GM21529 (cell line): ENCODE measurements at regions not wholly inside any gene's neighbourhood (a gene's known extent, or its start where the extent isn't known, plus 50 kb on each side); places are given as distances from the start of the nearest gene placed in this dataset.

Experiments used
- ATAC-seq: cut with Tn5 transposase; IDR thresholded peaks from one replicate; pipeline ENCODE4 v1.9.1; 2021; ENCODE audit not compliant: unreplicated experiment

DNA sequence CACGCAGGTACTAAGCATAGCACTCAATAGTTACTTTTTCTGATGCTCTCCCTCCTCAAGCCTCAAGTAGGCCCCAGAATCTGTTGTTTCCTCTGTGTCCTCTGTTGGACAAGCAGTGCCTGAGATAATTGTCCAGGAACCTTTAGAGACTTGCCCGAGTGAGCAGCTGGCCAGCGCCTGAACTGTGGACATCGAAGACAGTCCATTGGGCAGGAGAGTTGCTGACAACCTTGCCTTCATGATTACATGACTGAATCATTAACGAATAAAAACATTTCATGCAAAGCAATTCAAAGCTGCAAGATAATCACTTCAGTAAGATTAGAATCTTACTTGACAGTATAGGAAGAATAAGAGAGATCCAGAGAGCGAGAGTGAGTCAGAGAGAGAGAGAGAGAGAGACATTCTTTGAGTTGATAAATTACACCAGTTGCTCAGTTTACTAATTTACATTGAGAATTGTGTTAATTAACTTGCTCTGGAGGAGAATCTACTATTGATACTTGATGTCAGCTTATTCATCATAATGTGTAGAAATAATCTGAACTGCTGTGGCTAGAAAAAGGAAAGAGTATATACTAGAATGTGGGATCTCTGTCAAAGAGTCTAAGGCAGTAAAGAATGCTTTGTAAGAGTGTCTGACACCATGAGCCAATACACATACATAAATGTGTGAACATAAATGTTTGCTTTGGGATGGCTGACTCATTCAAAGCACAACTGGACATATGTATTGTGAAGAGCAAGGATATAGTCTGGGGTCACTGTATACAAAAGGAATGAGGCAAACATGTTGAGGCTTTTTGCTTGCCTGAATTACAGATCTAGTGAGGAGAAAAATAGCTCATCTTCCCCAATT, 216.0 kb downstream of the ZNF326 start:
- ATAC-seq = no peak

DNA sequence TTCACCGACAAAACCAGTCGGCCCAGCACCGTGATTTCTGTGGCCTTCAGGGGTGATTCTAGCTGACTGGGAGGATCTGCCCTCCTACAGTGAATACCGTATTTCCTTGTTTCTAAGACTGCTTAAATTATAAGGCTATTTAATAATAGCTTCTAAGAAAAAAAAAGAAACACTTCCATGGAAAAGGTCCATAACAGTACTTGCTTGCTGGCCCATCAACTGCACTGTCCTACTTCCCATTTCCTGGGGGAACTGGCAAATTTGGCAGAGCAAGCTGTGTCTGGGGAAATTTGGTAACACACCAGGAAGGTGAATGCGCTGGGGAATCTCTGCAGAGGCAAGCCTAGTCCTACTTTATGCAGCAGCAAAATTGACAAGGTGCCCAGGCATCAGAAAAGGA, 214.0 kb downstream of the ZNF326 start:
- no peak for ATAC-seq

DNA sequence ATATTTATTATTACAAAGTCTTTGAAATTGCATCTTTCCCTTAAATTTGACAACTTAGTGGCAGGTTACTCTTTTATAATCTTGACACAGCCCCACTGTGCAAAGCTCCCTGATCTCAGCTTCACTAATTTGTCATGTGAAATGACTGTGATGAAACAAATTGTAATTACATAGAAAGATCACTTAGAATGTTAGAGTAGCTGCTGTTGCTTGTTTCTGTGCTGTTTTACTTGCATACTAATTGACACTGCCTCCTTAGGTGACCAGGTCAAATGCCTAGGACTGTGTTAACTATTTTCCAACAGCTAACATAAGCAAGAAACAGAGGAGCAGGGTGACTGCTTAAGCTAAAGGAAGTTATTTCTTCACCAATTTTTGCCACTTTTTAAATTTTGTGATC, 211.3 kb downstream of the ZNF326 start:
- ATAC-seq = no peak

DNA sequence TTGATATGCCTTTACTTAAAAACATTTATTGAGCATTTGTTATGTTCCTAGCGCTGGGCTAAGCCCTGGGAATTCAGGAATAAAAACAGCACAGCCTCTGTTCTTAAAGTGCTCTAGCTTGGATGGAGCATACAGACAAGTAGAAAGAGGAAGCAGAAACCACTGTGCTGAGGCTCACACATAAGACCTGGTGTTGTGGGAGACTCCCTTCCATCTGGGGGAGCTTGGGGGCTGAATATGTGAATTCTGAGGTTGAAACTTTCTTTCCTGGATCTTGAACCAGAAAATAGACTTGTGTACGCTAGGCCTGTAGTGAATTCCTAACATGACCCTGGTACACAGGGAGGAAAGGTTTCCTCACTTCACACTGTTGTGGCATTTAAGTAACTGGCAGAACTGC, 209.9 kb downstream of the ZNF326 start:
- ATAC-seq = no peak

DNA sequence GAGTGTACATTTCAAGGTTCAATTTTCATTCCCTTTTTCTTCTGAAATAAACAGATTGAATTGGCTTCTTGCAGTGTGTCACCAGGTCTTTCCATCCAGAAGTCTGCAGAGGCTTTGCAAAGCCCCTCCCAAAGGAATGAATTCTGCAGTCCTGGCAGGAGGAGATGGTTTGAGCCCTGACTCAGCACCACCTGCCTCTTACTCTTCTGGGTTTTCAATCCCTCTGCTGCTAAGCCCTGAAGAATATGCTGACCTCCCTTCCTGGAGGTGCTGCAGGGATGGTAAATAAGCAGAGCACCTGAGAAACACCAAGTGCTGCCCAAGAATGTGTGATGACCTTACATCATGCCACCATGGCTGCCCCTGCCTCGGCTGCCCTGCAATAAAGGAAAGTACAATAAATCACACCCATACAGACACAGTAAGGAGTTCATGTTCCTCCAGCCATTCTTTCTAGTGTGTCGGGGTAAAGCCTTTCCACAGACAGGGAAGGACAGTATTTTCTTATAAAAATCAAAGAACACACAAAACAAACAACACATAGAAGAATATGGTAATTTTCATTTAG, 209.2 kb downstream of the ZNF326 start:
- ATAC-seq = no peak

DNA sequence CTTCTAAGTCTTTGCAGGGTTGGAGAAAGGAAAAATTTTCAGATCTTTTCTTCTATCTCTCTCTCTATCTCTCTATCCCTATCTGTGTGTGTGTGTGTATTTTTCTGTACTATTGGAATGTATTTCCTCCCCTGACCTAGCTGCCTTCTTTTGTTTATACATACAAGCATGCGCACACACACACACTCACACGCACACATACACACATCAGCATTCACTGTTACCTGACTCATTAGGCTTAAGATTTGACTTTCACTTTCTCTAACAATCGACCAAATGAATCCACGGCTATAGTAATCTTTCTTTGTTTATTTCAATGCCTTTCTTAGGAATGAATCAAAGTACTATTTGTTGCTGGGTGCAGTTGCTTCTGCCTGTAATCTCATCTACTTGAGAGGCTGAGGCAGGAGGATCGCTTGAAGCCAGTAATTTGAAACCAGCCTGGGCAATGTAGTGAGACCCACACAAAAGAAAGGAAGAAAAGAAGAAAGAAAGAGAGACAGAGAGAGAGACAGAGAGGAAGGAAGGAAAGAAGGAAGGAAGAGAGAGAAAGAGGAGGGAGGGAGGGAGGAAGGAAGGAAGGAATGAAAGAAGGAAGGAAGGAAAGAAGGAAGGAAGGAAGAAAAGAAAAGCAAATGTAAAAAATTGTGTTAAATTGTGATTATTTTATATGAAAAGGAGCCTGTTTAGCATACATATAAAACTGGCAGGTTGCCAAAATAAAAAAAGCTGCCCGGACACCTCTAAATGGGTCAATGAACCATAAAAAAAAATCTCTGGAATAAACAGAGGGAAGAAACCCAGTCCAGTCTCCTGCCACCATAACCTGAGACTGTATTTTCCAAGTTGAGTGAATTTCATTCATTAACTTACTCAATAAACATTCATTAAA, 206.8 kb downstream of the ZNF326 start:
- no peak for ATAC-seq

DNA sequence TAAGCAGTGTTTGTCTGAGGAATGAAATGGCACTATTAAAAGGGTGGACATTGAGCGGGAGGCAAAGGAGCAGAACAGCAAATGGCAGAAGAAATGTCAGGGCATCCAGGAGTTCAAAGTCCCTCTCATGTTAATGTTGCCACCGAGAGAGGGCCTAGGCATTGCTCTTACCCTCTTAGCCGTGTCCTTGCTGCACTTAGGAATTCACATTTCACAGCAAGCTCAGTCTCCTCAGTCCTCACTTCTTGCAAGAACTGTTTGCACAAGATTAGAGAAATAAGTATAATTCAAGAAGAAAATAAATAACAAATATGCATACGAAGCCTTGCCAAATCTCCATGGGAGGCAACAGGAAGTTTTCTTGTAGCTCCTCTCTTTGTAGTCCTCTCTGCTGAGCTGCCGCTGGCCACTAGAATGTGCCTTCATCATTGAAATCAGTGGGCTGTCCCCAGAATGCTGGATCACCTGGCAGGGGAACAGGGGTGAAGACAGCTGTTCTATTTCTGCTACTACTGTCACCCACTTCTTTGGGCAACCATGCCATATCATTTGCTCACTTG, 205.8 kb downstream of the ZNF326 start:
- no peak for ATAC-seq

DNA sequence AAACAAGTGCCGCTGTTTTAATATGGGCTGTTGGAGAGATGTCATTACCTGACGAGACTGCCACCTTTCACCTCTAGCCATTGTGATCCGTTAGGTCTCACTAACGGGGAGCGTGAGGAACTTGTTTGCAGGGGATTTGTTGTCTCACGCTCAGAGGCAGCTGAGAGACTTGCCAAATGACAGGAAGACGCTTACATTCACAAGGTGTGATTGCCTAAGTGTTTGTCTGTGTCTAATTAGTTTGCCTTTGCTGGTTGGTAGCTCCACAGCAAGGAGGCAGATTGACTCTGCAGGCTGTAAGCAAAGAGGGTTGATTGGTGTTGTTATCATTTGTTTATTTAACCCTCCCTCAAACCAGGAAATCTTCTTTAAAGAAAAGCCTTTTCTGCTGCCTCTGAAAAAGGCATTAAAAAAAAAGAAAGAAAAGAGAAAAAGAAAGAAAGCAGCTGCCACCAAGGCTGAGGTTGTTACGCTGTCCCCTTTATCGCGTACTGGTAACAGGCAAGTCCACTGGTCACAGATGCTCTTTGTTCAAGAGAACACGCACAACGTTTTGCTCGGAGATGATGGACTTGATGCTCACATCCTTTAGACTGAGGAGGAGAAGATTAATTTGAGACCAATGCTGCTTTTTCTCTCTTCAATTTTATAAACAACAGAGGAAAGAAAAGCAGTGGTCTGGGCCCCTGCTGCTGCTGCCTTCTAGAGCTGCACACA, 203.9 kb downstream of the ZNF326 start:
- no peak for ATAC-seq

DNA sequence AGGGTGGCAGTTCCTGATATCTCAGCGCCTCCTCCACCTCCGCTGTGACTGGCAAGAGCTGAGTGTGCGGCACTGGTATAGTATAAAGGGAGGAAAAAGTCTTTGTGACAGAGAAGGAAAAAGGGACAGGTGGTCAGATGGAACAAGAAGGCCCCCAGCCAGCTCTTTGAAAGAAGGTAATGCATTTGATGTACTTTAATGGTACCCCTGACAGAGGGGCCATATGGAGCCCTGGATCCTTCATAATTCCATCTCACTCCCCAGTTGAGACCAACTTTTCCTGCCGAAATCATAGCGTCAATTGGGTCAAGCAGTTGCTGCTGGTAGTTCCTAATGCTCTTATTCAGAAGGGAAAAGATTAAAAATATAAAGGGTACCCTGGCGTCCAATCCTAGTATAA, 198.2 kb downstream of the ZNF326 start:
- ATAC-seq = no peak

DNA sequence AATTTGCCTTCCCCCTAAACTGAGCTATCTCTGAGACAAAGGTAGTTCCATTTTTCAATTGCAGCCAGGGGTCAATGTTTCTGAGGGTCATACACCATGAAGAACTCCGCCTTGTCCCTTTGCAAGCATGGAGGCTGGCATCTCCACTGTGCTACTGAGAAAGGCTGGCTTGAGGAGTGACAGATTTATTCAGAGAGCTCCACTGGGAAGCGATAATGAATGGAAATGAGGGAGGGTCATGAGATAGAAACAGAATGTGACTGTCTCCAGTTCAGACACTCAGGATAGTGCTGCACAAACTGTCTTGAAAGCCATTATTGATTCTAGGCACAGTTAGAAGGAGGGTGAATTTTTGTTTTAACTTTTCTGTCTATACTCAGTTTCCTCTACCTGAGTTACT, 197.5 kb downstream of the ZNF326 start:
- no peak for ATAC-seq

DNA sequence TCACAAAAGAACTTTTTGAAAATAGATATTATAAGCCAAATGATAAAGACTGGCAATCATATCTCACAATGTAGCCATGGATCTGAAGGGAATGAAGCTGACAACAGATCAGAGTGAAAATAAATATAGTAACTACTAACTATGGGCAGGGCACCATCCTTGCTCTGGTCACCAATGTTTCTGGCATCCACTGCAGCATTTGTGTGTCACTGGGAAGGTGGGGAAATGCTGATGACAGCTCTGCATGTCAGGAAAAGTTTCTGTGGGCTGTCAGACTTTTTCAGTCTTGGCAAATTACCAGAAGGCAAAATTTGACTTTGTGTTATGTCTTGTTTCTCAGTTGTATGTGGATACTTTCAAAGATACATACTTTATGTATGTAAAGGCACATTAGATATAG, 195.6 kb downstream of the ZNF326 start:
- no peak for ATAC-seq

DNA sequence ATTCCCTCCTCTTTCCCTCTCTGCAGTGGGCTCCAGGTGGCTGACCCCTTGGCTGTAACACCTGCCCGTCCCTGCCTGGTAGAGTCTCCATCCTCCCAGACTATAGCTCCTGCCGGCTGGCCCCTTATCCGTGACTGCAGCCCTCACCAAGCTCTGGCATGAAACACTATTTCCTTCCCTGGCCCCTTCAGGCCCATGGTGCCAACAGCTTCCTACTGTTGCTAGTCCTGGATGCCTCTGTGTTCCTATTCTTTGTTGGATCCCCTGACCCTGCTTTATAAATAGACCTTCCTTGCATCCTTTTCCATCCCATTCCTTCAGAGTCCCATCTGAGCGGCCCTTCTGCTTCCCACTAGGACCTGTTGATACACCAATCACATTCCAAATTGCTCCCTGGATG, 195.0 kb downstream of the ZNF326 start:
- ATAC-seq = no peak

DNA sequence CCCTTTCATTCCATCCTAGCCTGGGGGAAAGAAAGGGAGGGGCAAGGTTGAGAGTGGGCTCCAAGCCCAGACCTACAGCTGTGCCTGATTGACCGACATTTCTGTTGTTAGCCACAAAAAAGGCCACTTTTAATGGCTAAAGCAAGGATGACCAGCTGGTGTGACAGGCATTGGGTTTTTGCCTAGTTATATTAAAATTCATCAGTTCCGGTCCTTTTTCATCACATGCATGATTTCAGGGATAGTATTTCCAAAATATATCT, 192.3 kb downstream of the ZNF326 start:
- ATAC-seq = no peak

DNA sequence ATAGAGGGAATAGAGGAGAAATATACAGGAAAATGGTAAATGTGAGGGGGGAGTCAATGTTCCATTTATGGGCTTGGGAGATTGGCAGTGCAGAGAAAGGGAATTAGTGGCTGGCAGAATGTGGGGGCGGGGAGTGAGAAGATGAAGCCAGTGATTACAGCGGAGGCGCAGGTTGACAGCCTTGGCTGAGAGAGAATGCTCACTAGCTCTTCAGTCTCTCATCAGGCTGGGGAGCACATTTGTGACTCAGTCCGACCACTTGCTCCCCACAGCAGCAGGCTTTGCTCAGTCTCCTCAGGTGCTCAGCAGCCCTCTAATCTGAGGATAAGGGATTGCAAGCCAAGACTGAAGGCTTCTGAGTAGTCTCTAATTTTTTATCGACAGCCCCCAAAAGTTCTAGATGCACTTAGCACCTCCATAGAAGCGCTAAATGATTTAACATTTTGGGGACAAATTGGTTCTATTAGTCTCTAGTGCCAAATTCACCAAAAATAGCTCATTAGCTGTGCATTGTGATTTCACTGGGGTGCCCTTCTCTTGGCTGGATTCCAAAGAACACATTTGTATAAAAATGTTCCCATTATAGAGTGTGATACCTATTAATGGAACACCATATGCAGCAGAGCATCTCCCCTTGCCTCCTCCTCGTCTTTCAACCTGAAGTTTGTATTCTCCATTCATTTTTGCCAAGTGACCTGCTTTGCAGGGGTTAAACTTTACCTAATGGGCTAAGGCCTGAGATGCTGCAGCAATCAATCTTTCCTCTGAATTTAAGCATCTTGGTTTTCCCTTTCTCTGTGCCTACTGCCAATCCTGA, 191.8 kb downstream of the ZNF326 start:
- ATAC-seq = no peak

DNA sequence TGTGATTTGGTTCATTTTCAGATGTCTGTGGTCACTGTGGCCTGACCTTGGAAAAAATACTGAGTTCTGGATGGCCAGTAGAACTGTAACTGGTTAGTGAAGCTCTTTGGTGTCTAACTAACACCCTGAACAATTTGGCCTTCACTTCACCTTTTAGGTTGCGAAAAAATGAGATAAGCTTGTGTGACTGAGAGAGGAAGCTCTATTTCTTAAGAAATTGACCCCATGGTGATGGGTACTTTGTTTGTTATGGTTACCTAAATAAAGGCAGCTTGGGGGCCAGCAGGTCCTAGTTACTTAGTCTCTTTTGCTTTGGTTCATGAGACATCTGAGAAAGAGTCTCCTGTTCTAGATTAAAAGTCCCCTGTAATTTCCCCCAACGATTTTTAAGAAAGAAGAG, 181.6 kb downstream of the ZNF326 start:
- ATAC-seq = no peak

DNA sequence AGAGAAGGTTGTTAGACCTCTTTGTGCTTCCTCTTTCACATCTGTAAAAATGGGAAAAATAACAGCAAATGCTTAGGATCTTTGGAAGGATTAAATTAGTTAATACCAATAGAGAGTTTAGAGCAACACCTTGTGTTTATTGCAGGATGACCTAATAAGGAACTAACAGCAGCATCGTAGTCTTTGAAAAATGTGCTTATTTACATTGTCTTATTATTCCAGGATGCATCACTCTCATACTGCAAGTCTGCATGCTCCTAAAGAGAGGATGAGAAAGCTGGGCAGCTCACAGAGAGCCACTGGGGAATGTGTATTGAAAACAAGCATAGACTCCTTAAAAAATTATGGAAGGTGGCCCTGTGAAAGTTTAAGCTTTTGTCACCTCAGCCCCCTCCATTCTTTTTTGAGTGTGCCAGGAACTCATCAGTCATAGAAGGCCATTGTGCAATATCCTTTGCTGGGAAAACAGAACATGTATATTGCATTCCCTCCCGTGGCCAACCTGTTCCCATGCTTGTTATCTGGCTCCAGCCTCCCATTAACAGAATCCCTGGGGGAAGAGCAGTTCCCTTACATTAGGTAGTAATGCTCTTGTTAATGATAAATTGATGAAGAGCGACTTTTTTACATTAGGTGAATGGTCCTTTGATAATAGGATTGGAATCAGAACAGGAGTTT, 180.7 kb downstream of the ZNF326 start:
- no peak for ATAC-seq

DNA sequence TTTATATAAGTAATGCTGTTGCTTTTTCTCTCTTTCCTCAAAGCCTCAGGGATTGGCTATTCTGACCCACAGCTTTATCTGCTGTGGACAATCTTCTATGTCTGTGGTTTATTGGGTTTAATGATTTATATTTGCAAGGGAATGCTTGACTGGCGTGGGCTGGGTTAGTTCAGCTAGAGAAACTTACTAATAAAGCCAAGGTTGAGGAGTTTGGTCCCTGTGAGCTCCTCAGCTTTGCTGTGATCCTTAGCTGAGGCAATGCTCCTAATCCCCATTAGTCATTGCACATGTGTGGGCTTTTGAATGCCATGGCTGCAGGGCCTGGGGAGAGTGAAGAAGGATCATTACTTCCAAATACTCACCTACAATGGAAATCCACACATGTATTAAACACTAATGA, 179.3 kb downstream of the ZNF326 start:
- no peak for ATAC-seq

DNA sequence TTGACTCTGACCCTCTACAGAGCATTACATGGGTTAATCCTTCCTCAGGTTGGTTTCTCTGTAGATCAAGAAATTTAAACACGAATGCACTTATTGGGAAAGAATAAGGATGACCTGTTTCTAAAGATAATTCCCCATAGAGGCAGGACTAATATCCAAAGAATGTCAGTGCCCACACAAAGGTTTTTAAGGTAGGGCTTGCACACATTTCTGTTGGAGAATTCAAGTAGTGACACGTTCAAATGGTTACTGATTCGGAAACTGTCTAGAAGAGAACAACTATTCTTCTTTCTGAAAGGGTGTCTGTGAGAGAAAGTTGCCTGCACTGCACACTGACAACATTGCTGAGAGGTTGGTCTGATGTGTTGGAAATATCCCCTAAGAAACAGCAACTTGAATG, 167.3 kb downstream of the ZNF326 start:
- ATAC-seq = no peak

DNA sequence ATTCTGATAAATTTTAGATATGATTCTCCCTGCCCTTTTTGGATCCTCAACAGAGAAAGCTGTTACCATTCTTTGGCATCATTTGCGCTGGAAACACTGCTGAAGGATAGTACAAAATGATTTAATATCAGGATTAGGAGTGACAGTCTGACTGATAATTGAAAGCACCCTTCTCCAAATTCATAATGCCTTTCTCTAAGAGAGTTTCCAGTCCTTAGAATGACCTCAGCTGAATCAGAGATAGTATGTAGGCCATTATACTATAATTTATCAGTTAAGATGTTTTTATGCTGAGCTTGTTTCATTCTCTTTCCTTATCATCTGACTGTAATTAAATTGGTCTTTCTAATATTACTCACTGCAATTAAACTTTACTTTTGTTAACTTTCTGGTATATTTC, 166.7 kb downstream of the ZNF326 start:
- ATAC-seq = no peak
